K562 (cell line): ENCODE measurements at regions not wholly inside any gene's neighbourhood (a gene's known extent, or its start where the extent isn't known, plus 50 kb on each side); places are given as distances from the start of the nearest gene placed in this dataset.
A peak's percentile ranks its signal among the peaks of the same experiment; 100 is the strongest.

Source experiments
- ARID1B ChIP-seq: fragments of 450-650 bp; IDR thresholded peaks from 2 replicates; pipeline ENCODE4 v1.6.1; 2016; ENCODE audit warnings: antibody characterized with exemption, mild to moderate bottlenecking, inconsistent platforms
- ATF4 ChIP-seq: fragments of 450-650 bp; formaldehyde crosslinking; IDR thresholded peaks from 2 replicates; pipeline ENCODE4 v1.4.0; 2022; ENCODE audit warnings: mild to moderate bottlenecking, moderate library complexity
- BACH1 ChIP-seq: fragments of 200-800 bp; sonication (Bioruptor generic); IDR thresholded peaks from 2 replicates; pipeline ENCODE4 v1.6.1; 2016; ENCODE audit warnings: missing genetic modification characterization, missing compliant biosample characterization
- BCL6 ChIP-seq: fragments of 250-450 bp; sonication (Bioruptor Pico); IDR thresholded peaks from 2 replicates; pipeline ENCODE4 v1.4.0; 2020
- CCAR2 ChIP-seq: fragments of 200-400 bp; formaldehyde crosslinking; IDR thresholded peaks from 2 replicates; pipeline ENCODE4 v1.6.1; 2017; ENCODE audit warnings: mild to moderate bottlenecking, low read depth, low read length
- CXXC5 ChIP-seq: fragments of 250-450 bp; sonication (Bioruptor Pico); IDR thresholded peaks from 2 replicates; pipeline ENCODE4 v1.8.0; 2022; ENCODE audit warnings: inconsistent platforms, mild to moderate bottlenecking, moderate library complexity
- E2F3 ChIP-seq: fragments of 250-450 bp; sonication (Bioruptor Pico); IDR thresholded peaks from 2 replicates; pipeline ENCODE4 v1.4.0; 2020; ENCODE audit warnings: mild to moderate bottlenecking
- EP300 ChIP-seq: IDR thresholded peaks from 2 replicates; pipeline ENCODE4 v1.6.1; 2012; ENCODE audit warnings: low read length, improper control_type of control experiment
- FOSL1 ChIP-seq: fragments of 200-800 bp; sonication (Bioruptor generic); conservative IDR thresholded peaks from 2 replicates; pipeline ENCODE4 v1.6.1; 2016; ENCODE audit warnings: missing genetic modification characterization, missing compliant biosample characterization
- FOXP1 ChIP-seq: sonication (generic); formaldehyde crosslinking; IDR thresholded peaks from 2 replicates; pipeline ENCODE4 v1.8.0; 2022; ENCODE audit warnings: mild to moderate bottlenecking, missing genetic modification reagents
- NFIC ChIP-seq: fragments of 450-650 bp; IDR thresholded peaks from 2 replicates; pipeline ENCODE4 v1.6.1; 2017; ENCODE audit warnings: mild to moderate bottlenecking, inconsistent platforms
- PTRF ChIP-seq: fragments of 450-650 bp; IDR thresholded peaks from 2 replicates; pipeline ENCODE4 v1.6.1; 2016; ENCODE audit warnings: mild to moderate bottlenecking, missing genetic modification characterization, missing compliant biosample characterization
- SMARCE1 ChIP-seq: fragments of 450-650 bp; IDR thresholded peaks from 2 replicates; pipeline ENCODE4 v1.7.1; 2016; ENCODE audit warnings: mild to moderate bottlenecking
- TEAD4 ChIP-seq, 2 experiments: sonication (generic) in 1 of 2; formaldehyde crosslinking in 1 of 2; IDR thresholded peaks; 2 replicates each; pipeline versions ENCODE4 v1.6.1 to v1.8.0; 2012 to 2022; ENCODE audit warnings: borderline replicate concordance in 1 of 2, inconsistent platforms in 1 of 2, low read length in 1 of 2, mild to moderate bottlenecking in 1 of 2, missing genetic modification reagents in 1 of 2
- TGIF2 ChIP-seq: sonication (generic); formaldehyde crosslinking; IDR thresholded peaks from 2 replicates; pipeline ENCODE4 v1.8.1; 2022; ENCODE audit warnings: mild to moderate bottlenecking, missing genetic modification reagents, moderate library complexity
- THRA ChIP-seq: fragments of 450-650 bp; IDR thresholded peaks from 2 replicates; pipeline ENCODE4 v1.6.1; 2017; ENCODE audit warnings: mild to moderate bottlenecking, moderate library complexity
- THRAP3 ChIP-seq: fragments of 450-650 bp; IDR thresholded peaks from 2 replicates; pipeline ENCODE4 v1.6.1; 2016; ENCODE audit warnings: mild to moderate bottlenecking, inconsistent platforms, borderline replicate concordance
- ZFP36 ChIP-seq: fragments of 150-350 bp; IDR thresholded peaks from 2 replicates; pipeline ENCODE4 v1.6.1; 2018; ENCODE audit warnings: low read length, low read depth; ENCODE audit not compliant: partially characterized antibody
- ZNF24 ChIP-seq: fragments of 450-650 bp; IDR thresholded peaks from 2 replicates; pipeline ENCODE4 v1.6.1; 2016
- ZNF561 ChIP-seq: fragments of 450-650 bp; formaldehyde crosslinking; conservative IDR thresholded peaks from 2 replicates; pipeline ENCODE4 v1.4.0; 2020; ENCODE audit warnings: mild to moderate bottlenecking, moderate library complexity
- ZNF717 ChIP-seq: fragments of 250-450 bp; sonication (Bioruptor Pico); IDR thresholded peaks from 2 replicates; pipeline ENCODE4 v1.5.0; 2021
- ZNF785 ChIP-seq: fragments of 250-450 bp; sonication (Bioruptor Pico); IDR thresholded peaks from 2 replicates; pipeline ENCODE4 v1.4.0; 2020; ENCODE audit warnings: mild to moderate bottlenecking

GRCh38 chr17:27379888-27380533, 76.2 kb upstream of the KSR1 start (continued):
- TF ChIP-seq FOSL1 (no peak), FOXP1 (CRISPR knock-in tag) (no peak), CCAR2 (no peak), ATF4 (no peak), BCL6 (CRISPR knock-in tag) (no peak), ZNF24 (no peak), TEAD4 (IDR thresholded peaks at IDR 0.05; ENCODE audit: low read length) (no peak), TEAD4 (CRISPR knock-in tag; IDR thresholded peaks at IDR 0.05; ENCODE audit: borderline replicate concordance) (no peak), E2F3 (CRISPR knock-in tag) (no peak), CXXC5 (CRISPR knock-in tag) (peak; percentile 50), ZFP36 (no peak), THRA (no peak), ARID1B (peak; percentile 12; the same call in 1 of the 2 replicates), TGIF2 (CRISPR knock-in tag) (no peak), BACH1 (tag) (no peak), SMARCE1 (no peak), THRAP3 (no peak), EP300 (no peak), ZNF717 (CRISPR knock-in tag) (no peak), NFIC (peak; percentile 97), ZNF561 (no peak), PTRF (tag) (no peak), ZNF785 (CRISPR knock-in tag) (no peak)
